Stomach smooth muscle (tissue), 2 donors: ENCODE measurements at regions not wholly inside any gene's neighbourhood (a gene's known extent, or its start where the extent isn't known, plus 50 kb on each side); places are given as distances from the start of the nearest gene placed in this dataset.

Experiments
- H3K27ac ChIP-seq: one replicate; pipeline ENCODE4 v1.7.0; 2013; ENCODE audit warnings: mild to moderate bottlenecking, low read length, inconsistent platforms
- H3K27me3 ChIP-seq, 2 donors: one replicate each; pipeline ENCODE4 v1.7.0; 2013; ENCODE audit warnings: low read length in 2 of 2; ENCODE audit not compliant: insufficient read depth in 2 of 2, control insufficient read depth in 1 of 2
- H3K36me3 ChIP-seq, 2 donors: one replicate each; pipeline ENCODE4 v1.7.0; 2013; ENCODE audit warnings: low read length in 2 of 2; ENCODE audit not compliant: control insufficient read depth in 2 of 2, insufficient read depth in 2 of 2
- H3K4me1 ChIP-seq: one replicate; pipeline ENCODE4 v1.7.0; 2013; ENCODE audit warnings: low read length; ENCODE audit not compliant: control insufficient read depth, insufficient read depth
- H3K4me3 ChIP-seq, 2 donors: one replicate each; pipeline ENCODE4 v1.7.0; 2013; ENCODE audit warnings: low read length in 2 of 2
- H3K9ac ChIP-seq, 2 donors: one replicate each; pipeline ENCODE4 v1.7.0; 2013; ENCODE audit warnings: low read length in 2 of 2, mild to moderate bottlenecking in 1 of 2
- H3K9me3 ChIP-seq, 2 donors: one replicate each; pipeline ENCODE4 v1.7.0; 2013; ENCODE audit warnings: low read length in 2 of 2; ENCODE audit not compliant: control insufficient read depth in 2 of 2
- donor health status: healthy.
- donor health status: Pancreatic carcinoma.

GRCh38 chr5:173823721-173824567, 64.2 kb upstream of the CPEB4 start:
- H3K27ac ChIP-seq = no peak overlapping the region
- H3K36me3 ChIP-seq = no peaks in the 10 kb centered on the region
- peaks cover 0 to 9% of the 10 kb centered on the region in 2 donors for H3K9me3 ChIP-seq
- no peak overlapping the region for H3K9ac ChIP-seq
- peaks cover 3% of the 10 kb centered on the region for H3K4me1 ChIP-seq
- no peak overlapping the region for H3K4me3 ChIP-seq
- no peaks in the 10 kb centered on the region for H3K27me3 ChIP-seq

DNA sequence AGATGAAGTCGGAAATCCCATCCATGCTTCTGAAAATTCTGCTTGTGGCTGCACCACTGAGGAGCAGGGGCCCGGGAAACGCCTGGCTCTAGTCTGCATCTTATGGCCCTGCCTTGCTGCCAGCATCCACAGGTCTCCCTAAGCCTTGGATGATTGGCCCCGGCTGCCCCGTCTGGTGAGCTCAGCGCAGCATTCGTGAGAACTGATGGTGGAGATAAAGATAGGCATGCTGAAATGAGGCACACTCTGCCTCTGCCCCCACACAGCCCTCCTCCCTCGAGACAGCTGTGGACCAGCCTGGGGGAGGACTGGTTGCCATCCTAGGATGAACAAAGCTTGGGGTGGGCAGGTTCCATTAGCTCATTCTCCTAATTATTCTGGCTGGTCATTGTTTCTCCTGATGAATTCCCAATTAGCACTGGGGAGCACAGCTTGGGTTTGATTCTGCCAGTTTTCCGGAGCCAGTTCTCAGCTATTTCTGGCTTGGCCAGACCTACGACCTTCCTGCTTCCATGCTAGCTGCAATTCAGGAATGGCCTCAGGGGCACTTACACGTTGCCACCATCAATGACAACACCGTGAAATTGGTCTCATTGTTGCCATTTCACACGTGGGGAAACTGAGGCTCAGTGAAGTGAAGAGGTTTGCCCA, 62.8 kb upstream of the CPEB4 start:
- H3K9me3 ChIP-seq = peaks cover 0 to 7% of the 10 kb centered on the region in 2 donors
- peaks cover 3% of the 10 kb centered on the region for H3K4me1 ChIP-seq
- no peaks in the 10 kb centered on the region for H3K36me3 ChIP-seq
- H3K27ac ChIP-seq = no peak overlapping the region
- H3K9ac ChIP-seq = no peak overlapping the region
- no peak overlapping the region for H3K4me3 ChIP-seq
- no peaks in the 10 kb centered on the region for H3K27me3 ChIP-seq

DNA sequence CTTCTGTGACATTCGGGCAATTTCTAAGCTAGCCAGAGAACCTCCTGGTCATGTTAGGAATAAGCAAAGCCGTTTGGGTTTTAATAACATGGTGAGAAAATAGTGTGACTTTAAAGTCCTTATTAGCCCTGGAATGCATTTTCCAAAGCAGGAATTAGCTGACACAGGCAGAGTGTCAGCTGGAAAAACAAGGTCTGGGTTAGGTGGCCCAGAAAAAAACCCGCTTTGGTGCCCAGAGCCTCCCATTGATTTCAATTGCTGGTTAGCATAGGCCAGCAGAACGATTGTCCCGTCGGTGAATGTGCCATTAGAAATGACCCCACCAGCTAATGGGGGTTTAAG, 62.1 kb upstream of the CPEB4 start:
- H3K36me3 ChIP-seq = no peaks in the 10 kb centered on the region
- H3K27ac ChIP-seq = no peak overlapping the region
- no peak overlapping the region for H3K4me3 ChIP-seq
- H3K4me1 ChIP-seq = peaks cover 3% of the 10 kb centered on the region
- H3K9ac ChIP-seq = no peak overlapping the region
- no peaks in the 10 kb centered on the region for H3K27me3 ChIP-seq
- peaks cover 0 to 7% of the 10 kb centered on the region in 2 donors for H3K9me3 ChIP-seq

DNA sequence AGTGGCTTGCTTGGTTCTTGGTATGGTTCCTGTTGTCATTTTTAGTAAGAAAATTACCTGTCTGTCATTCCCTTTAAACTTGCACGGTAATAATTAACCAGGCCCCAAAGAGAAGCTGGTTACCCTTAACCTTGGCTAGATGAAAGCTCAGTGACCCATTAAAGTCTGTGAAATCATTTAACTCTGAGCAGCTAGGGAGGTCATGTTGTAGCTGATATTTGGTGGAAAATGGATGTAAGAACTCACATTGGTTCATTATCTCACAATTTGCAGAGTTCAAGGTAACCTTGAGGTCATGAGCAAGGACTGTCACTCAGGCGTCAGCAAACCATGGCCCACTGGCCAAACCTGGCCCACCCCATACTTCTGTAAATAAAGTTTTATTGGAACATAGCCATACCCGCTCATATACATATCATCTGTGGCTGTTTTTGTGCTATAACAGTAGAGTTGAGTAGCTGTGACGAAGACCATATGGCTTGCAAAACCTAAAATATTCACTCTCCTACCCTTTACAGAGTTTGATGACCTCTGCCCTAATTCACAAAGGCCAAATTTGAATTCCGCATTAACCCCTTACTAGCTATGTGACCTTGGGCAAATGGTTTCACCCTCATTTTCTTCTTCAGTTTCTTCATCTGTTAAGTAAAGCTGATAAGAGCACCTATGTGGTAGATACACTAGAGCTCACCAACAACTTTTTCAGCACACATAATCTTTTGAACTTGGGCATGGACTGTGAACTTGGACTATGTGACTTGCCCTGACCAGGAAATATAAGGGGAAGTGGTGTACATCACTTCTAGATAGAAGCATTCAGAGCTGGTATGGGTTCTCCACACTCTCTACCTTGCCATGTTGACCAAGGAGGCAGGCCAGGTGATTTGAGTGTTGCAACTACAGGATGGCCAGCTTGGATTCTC, 61.5 kb upstream of the CPEB4 start:
- Histone ChIP-seq H3K9me3 (peaks cover 0 to 7% of the 10 kb centered on the region in 2 donors), H3K4me1 (peaks cover 3% of the 10 kb centered on the region), H3K36me3 (no peaks in the 10 kb centered on the region), H3K4me3 (no peak overlapping the region), H3K27me3 (no peaks in the 10 kb centered on the region), H3K27ac (no peak overlapping the region), H3K9ac (no peak overlapping the region)

GRCh38 chr5:173828952-173829351, 59.2 kb upstream of the CPEB4 start:
- H3K4me1 ChIP-seq = peaks cover 4% of the 10 kb centered on the region
- no peak overlapping the region for H3K27ac ChIP-seq
- H3K27me3 ChIP-seq = no peaks in the 10 kb centered on the region
- peaks cover 0 to 7% of the 10 kb centered on the region in 2 donors for H3K9me3 ChIP-seq
- H3K36me3 ChIP-seq = no peaks in the 10 kb centered on the region
- H3K9ac ChIP-seq = no peak overlapping the region
- H3K4me3 ChIP-seq = no peak overlapping the region

DNA sequence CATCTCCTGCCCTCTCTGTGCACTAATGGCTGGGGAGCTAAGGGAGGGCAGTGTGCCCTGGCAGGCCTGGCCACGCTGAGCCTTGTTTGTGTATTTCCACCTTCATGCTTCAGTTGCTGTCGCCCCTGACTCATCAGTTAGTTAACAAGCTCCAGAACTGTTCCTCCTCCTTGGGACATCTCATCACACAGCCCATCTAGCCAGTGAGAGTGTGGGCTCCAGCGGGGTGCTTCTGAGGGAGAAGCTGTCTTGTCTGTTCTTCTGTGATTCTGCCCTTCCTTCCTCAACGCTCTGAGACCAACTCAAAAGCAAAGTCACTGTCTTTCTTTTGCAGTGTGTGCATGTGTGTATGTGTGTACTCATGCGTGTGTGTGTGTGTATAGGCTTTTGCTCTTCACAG, 58.3 kb upstream of the CPEB4 start:
- Histone ChIP-seq H3K4me3 (no peak overlapping the region), H3K9ac (no peak overlapping the region), H3K4me1 (peaks cover 2% of the 10 kb centered on the region), H3K36me3 (no peaks in the 10 kb centered on the region), H3K27me3 (no peaks in the 10 kb centered on the region), H3K27ac (no peak overlapping the region), H3K9me3 (peaks cover 0 to 7% of the 10 kb centered on the region in 2 donors)

DNA sequence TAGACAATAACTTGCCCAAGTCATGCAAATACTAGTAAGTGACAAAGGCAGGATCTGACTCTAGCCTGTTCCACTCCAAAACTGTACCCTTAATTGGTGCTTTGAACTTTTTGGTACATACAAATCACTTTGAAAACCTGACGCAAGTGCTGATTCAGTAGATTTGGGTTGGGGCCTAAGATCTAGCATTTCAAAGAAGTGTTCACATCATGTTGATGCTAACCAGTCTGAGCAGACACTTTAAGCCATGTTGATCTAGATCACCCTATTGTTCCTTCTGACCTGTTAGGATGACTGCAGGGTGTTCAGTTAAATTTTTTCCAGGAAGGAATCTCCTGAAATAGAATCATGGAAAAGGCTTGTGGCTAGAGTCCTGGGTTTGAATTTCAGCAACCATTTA, 57.7 kb upstream of the CPEB4 start:
- H3K9me3 ChIP-seq = peaks cover 0 to 7% of the 10 kb centered on the region in 2 donors
- H3K36me3 ChIP-seq = no peaks in the 10 kb centered on the region
- no peak overlapping the region for H3K9ac ChIP-seq
- H3K27me3 ChIP-seq = no peaks in the 10 kb centered on the region
- H3K4me1 ChIP-seq = peaks cover 2% of the 10 kb centered on the region
- H3K4me3 ChIP-seq = no peak overlapping the region
- H3K27ac ChIP-seq = no peak overlapping the region

- no peaks in the 10 kb centered on the region for H3K36me3 ChIP-seq
- H3K27me3 ChIP-seq = no peaks in the 10 kb centered on the region
- H3K4me1 ChIP-seq = peaks cover 2% of the 10 kb centered on the region
- peaks cover 0 to 7% of the 10 kb centered on the region in 2 donors for H3K9me3 ChIP-seq
- H3K9ac ChIP-seq = no peak overlapping the region
- no peak overlapping the region for H3K27ac ChIP-seq
- no peak overlapping the region for H3K4me3 ChIP-seq
These were observed 56.8 kb upstream of the CPEB4 start for GRCh38 chr5:173831196-173831914.

DNA sequence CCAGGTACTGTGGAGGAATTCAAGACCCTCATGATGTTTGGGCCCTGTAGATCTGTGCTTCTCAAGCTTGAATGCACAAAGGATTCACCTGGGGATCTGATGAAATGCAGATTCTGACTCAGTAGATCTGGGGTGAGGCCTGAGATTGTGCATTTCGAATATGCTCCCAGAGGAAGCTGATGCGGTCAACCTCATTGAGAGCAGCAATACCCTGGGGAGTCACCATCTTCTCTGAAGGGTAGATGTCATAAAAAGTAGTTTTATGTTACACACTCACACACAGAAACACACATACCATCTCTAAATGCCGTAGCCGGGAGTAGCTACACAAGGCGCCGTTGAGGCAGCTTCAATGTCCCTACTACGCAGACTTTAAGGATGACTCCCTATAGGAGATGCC, 55.8 kb upstream of the CPEB4 start:
- H3K9me3 ChIP-seq = peaks cover 0 to 7% of the 10 kb centered on the region in 2 donors
- H3K27me3 ChIP-seq = no peaks in the 10 kb centered on the region
- peaks cover 2% of the 10 kb centered on the region for H3K4me1 ChIP-seq
- no peak overlapping the region for H3K27ac ChIP-seq
- no peaks in the 10 kb centered on the region for H3K36me3 ChIP-seq
- H3K9ac ChIP-seq = no peak overlapping the region
- H3K4me3 ChIP-seq = no peak overlapping the region
